Mesendoderm (in vitro differentiated cells): ENCODE measurements at regions not wholly inside any gene's neighbourhood (a gene's known extent, or its start where the extent isn't known, plus 50 kb on each side); places are given as distances from the start of the nearest gene placed in this dataset.
A peak's percentile ranks its signal among the peaks of the same experiment; 100 is the strongest.
"Not testable (repeated sequence)": the region's sequence is repeated elsewhere in the genome, so short reads cannot be mapped to it uniquely, and the experiment has no call there.

Experiments
- DNase-seq: peaks from one replicate; pipeline ENCODE4 v3.0.0; 2013
- H2AK5ac ChIP-seq: 2 replicates; pipeline ENCODE4 v1.6.1; 2013; ENCODE audit warnings: low read length, inconsistent platforms
- H2BK120ac ChIP-seq: 2 replicates; pipeline ENCODE4 v1.6.1; 2013; ENCODE audit warnings: low read depth, mild to moderate bottlenecking, low read length, moderate library complexity, mixed read lengths
- H2BK15ac ChIP-seq: replicated peaks from 2 replicates; pipeline ENCODE4 v1.6.1; 2013; ENCODE audit warnings: low read depth, mild to moderate bottlenecking, moderate library complexity
- H2BK5ac ChIP-seq: 2 replicates; pipeline ENCODE4 v1.6.1; 2013; ENCODE audit warnings: low read length, inconsistent platforms
- H3K18ac ChIP-seq: 2 replicates; pipeline ENCODE4 v1.6.1; 2013; ENCODE audit warnings: mild to moderate bottlenecking, low read length, mixed read lengths
- H3K23ac ChIP-seq: one replicate; pipeline ENCODE4 v1.6.1; 2013; ENCODE audit warnings: low read length
- H3K27ac ChIP-seq: 2 replicates; pipeline ENCODE4 v1.5.1; 2013; ENCODE audit warnings: low read depth, mild to moderate bottlenecking, inconsistent platforms, low read length, moderate library complexity
- H3K27me3 ChIP-seq: 2 replicates; pipeline ENCODE4 v1.6.1; 2013; ENCODE audit warnings: low read length, control low read depth, mild to moderate bottlenecking, inconsistent platforms; ENCODE audit not compliant: insufficient read depth, poor library complexity
- H3K36me3 ChIP-seq: 2 replicates; pipeline ENCODE4 v1.6.1; 2013; ENCODE audit warnings: low read length, inconsistent platforms; ENCODE audit not compliant: control insufficient read depth, insufficient read depth
- H3K4ac ChIP-seq: one replicate; pipeline ENCODE4 v1.6.1; 2013; ENCODE audit warnings: low read depth, mild to moderate bottlenecking, low read length, moderate library complexity
- H3K4me1 ChIP-seq: 2 replicates; pipeline ENCODE4 v1.6.1; 2013; ENCODE audit warnings: low read depth, low read length, inconsistent platforms; ENCODE audit not compliant: control insufficient read depth
- H3K4me2 ChIP-seq: 2 replicates; pipeline ENCODE4 v1.6.1; 2013; ENCODE audit warnings: low read length
- H3K4me3 ChIP-seq: 2 replicates; pipeline ENCODE4 v1.5.1; 2013; ENCODE audit warnings: mild to moderate bottlenecking, low read length
- H3K56ac ChIP-seq: one replicate; pipeline ENCODE4 v1.6.1; 2013; ENCODE audit warnings: low read length
- H3K79me1 ChIP-seq: 2 replicates; pipeline ENCODE4 v1.6.1; 2013; ENCODE audit warnings: low read length, inconsistent platforms
- H3K79me2 ChIP-seq: 2 replicates; pipeline ENCODE4 v1.6.1; 2013; ENCODE audit warnings: mild to moderate bottlenecking, low read length; ENCODE audit not compliant: control insufficient read depth, insufficient read depth
- H3K9ac ChIP-seq: 2 replicates; pipeline ENCODE4 v1.6.1; 2013; ENCODE audit warnings: low read length, inconsistent platforms
- H4K5ac ChIP-seq: one replicate; pipeline ENCODE4 v1.6.1; 2013; ENCODE audit warnings: low read length
- H4K8ac ChIP-seq: one replicate; pipeline ENCODE4 v1.6.1; 2013; ENCODE audit warnings: low read depth, mild to moderate bottlenecking, control low read depth, low read length, moderate library complexity
- WGBS: extraction: QIAGEN DNeasy Blood & Tissue Kit; methylation state at CpG from one replicate; pipeline ENCODE4 v1.1.7; 2013; ENCODE audit warnings: low lambda C conversion rate, missing lambda C conversion rate; ENCODE audit not compliant: insufficient coverage; ENCODE audit errors: extremely low coverage; 5-methylcytosine and 5-hydroxymethylcytosine counted together

- H3K27ac ChIP-seq, H3K18ac ChIP-seq, H3K36me3 ChIP-seq, H3K27me3 ChIP-seq, H2BK15ac ChIP-seq, H3K4me3 ChIP-seq, H3K4me1 ChIP-seq, H3K23ac ChIP-seq, H3K79me1 ChIP-seq, H4K8ac ChIP-seq, H3K4ac ChIP-seq, H3K79me2 ChIP-seq, DNase-seq, H3K4me2 ChIP-seq, H3K9ac ChIP-seq, H2BK5ac ChIP-seq, H2AK5ac ChIP-seq, H2BK120ac ChIP-seq, H4K5ac ChIP-seq, H3K56ac ChIP-seq: not testable (repeated sequence)
- WGBS, result no CpG with 5 or more reads among the region's 1 CpG
These were observed 178.2 kb upstream of the POMZP3 start for GRCh38 chr7:76805262-76805661.

GRCh38 chr7:76797639-76798038, 170.6 kb upstream of the POMZP3 start:
- H3K4ac ChIP-seq, H3K9ac ChIP-seq, H3K56ac ChIP-seq, H2BK120ac ChIP-seq, H3K23ac ChIP-seq, H3K18ac ChIP-seq, H3K4me2 ChIP-seq, H3K4me3 ChIP-seq, H4K5ac ChIP-seq, H3K79me1 ChIP-seq, H3K27ac ChIP-seq, H2AK5ac ChIP-seq, H3K4me1 ChIP-seq, DNase-seq, H3K36me3 ChIP-seq, H2BK15ac ChIP-seq, H2BK5ac ChIP-seq, H4K8ac ChIP-seq, H3K79me2 ChIP-seq, H3K27me3 ChIP-seq: not testable (repeated sequence)
- WGBS, result no CpG with 5 or more reads among the region's 1 CpG

- H2BK5ac ChIP-seq, H4K8ac ChIP-seq, H3K4me2 ChIP-seq, H3K79me2 ChIP-seq, H2BK15ac ChIP-seq, H3K4me1 ChIP-seq, DNase-seq, H3K79me1 ChIP-seq, H3K27me3 ChIP-seq, H4K5ac ChIP-seq, H3K4me3 ChIP-seq, H3K56ac ChIP-seq, H3K9ac ChIP-seq, H3K36me3 ChIP-seq, H3K23ac ChIP-seq, H2BK120ac ChIP-seq, H3K27ac ChIP-seq, H3K4ac ChIP-seq, H2AK5ac ChIP-seq, H3K18ac ChIP-seq: not testable (repeated sequence)
These were observed 153.6 kb upstream of the POMZP3 start for GRCh38 chr7:76780693-76781092.

GRCh38 chr7:76774279-76774678, 147.2 kb upstream of the POMZP3 start:
- not testable (repeated sequence) for H3K4me3 ChIP-seq, H3K79me1 ChIP-seq, H3K23ac ChIP-seq, H3K18ac ChIP-seq, H3K4me1 ChIP-seq, H3K27me3 ChIP-seq, H3K9ac ChIP-seq, H3K27ac ChIP-seq, H2BK15ac ChIP-seq, H4K5ac ChIP-seq, H3K56ac ChIP-seq, H3K4ac ChIP-seq, DNase-seq, H3K79me2 ChIP-seq, H2BK120ac ChIP-seq, H2BK5ac ChIP-seq, H3K4me2 ChIP-seq, H3K36me3 ChIP-seq, H4K8ac ChIP-seq, H2AK5ac ChIP-seq
- no CpG with 5 or more reads among the region's 2 CpGs for WGBS

GRCh38 chr7:76771980-76772379, 144.9 kb upstream of the POMZP3 start:
- H3K79me2 ChIP-seq, H3K4me2 ChIP-seq, H3K27ac ChIP-seq, H3K4me3 ChIP-seq, H3K79me1 ChIP-seq, H3K18ac ChIP-seq, H3K4ac ChIP-seq, H3K4me1 ChIP-seq, H3K23ac ChIP-seq, DNase-seq, H4K5ac ChIP-seq, H4K8ac ChIP-seq, H3K27me3 ChIP-seq, H3K36me3 ChIP-seq, H2BK5ac ChIP-seq, H3K56ac ChIP-seq, H3K9ac ChIP-seq, H2BK15ac ChIP-seq, H2AK5ac ChIP-seq, H2BK120ac ChIP-seq: not testable (repeated sequence)
- WGBS, result no CpG with 5 or more reads among the region's 1 CpG

- not testable (repeated sequence) for H3K4me2 ChIP-seq, H2AK5ac ChIP-seq, H2BK120ac ChIP-seq, H3K4me3 ChIP-seq, H3K27me3 ChIP-seq, H3K36me3 ChIP-seq, H3K23ac ChIP-seq, H3K79me2 ChIP-seq, H3K27ac ChIP-seq, H3K9ac ChIP-seq, DNase-seq, H2BK15ac ChIP-seq, H4K8ac ChIP-seq, H3K79me1 ChIP-seq, H4K5ac ChIP-seq, H2BK5ac ChIP-seq, H3K56ac ChIP-seq, H3K4me1 ChIP-seq
- Histone ChIP-seq H3K18ac (peak overlapping the region; percentile 51), H3K4ac (peak overlapping the region; percentile 16)
- WGBS, result no CpG with 5 or more reads among the region's 3 CpGs
These were observed 136.9 kb upstream of the POMZP3 start for GRCh38 chr7:76763977-76764376.
